Nephron progenitor cell (in vitro differentiated cells): ENCODE measurements at regions not wholly inside any gene's neighbourhood (a gene's known extent, or its start where the extent isn't known, plus 50 kb on each side); places are given as distances from the start of the nearest gene placed in this dataset.

Experiments used
- DNase-seq: peaks from one replicate; pipeline ENCODE4 v3.0.0; 2021
- H3K27ac Mint-ChIP-seq: 2 replicates; pipeline ENCODE4 v1.8.0; 2021; ENCODE audit warnings: mild to moderate bottlenecking, moderate library complexity, mixed read lengths
- H3K27me3 Mint-ChIP-seq: 2 replicates; pipeline ENCODE4 v1.8.0; 2021; ENCODE audit warnings: mild to moderate bottlenecking, low read depth, mixed read lengths; ENCODE audit not compliant: poor library complexity
- H3K36me3 Mint-ChIP-seq: 2 replicates; pipeline ENCODE4 v1.8.0; 2021; ENCODE audit warnings: low read depth, mixed read lengths
- H3K4me1 Mint-ChIP-seq: 2 replicates; pipeline ENCODE4 v1.8.0; 2021; ENCODE audit warnings: mixed read lengths
- H3K4me3 Mint-ChIP-seq: 2 replicates; pipeline ENCODE4 v1.8.0; 2021; ENCODE audit warnings: mild to moderate bottlenecking, moderate library complexity, mixed read lengths
- H3K9me3 Mint-ChIP-seq: 2 replicates; pipeline ENCODE4 v1.8.0; 2021; ENCODE audit warnings: mild to moderate bottlenecking, moderate library complexity, mixed read lengths
- CTCF ChIP-seq: fragments of 200-600 bp; sonication (generic); IDR thresholded peaks from 2 replicates; pipeline ENCODE4 v1.5.0; 2021; ENCODE audit warnings: antibody characterized with exemption

- no peaks in the 10 kb centered on the region for H3K4me1 Mint-ChIP-seq
- H3K9me3 Mint-ChIP-seq = no peaks in the 10 kb centered on the region
- H3K27me3 Mint-ChIP-seq = peaks cover 3% of the 10 kb centered on the region
- H3K4me3 Mint-ChIP-seq = no peak overlapping the region
- DNase-seq = no peak
- no peaks in the 10 kb centered on the region for H3K36me3 Mint-ChIP-seq
- TF ChIP-seq CTCF = no peak
- no peak overlapping the region for H3K27ac Mint-ChIP-seq
Observed at GRCh38 chr9:18043978-18044377, 430.0 kb upstream of the ADAMTSL1 start.

GRCh38 chr9:18045326-18045725 lies 428.6 kb upstream of the ADAMTSL1 start:
- Mint-ChIP-seq H3K27me3 (peaks cover 3% of the 10 kb centered on the region), H3K4me1 (no peaks in the 10 kb centered on the region), H3K27ac (no peak overlapping the region), H3K4me3 (no peak overlapping the region), H3K9me3 (no peaks in the 10 kb centered on the region), H3K36me3 (no peaks in the 10 kb centered on the region)
- no peak for TF ChIP-seq CTCF
- DNase-seq = no peak

- no peak for TF ChIP-seq CTCF
- H3K27me3 Mint-ChIP-seq = peaks cover 3% of the 10 kb centered on the region
- no peak overlapping the region for H3K4me3 Mint-ChIP-seq
- H3K36me3 Mint-ChIP-seq = no peaks in the 10 kb centered on the region
- H3K27ac Mint-ChIP-seq = no peak overlapping the region
- H3K9me3 Mint-ChIP-seq = no peaks in the 10 kb centered on the region
- H3K4me1 Mint-ChIP-seq = no peaks in the 10 kb centered on the region
- DNase-seq = no peak
Observed at GRCh38 chr9:18046068-18046467, 427.9 kb upstream of the ADAMTSL1 start.

GRCh38 chr9:18051638-18052037 lies 422.3 kb upstream of the ADAMTSL1 start:
- H3K36me3 Mint-ChIP-seq = no peaks in the 10 kb centered on the region
- H3K4me3 Mint-ChIP-seq = no peak overlapping the region
- DNase-seq = no peak
- TF ChIP-seq CTCF = no peak
- H3K27me3 Mint-ChIP-seq = peaks cover 3% of the 10 kb centered on the region
- no peaks in the 10 kb centered on the region for H3K9me3 Mint-ChIP-seq
- peaks cover 8% of the 10 kb centered on the region for H3K4me1 Mint-ChIP-seq
- no peak overlapping the region for H3K27ac Mint-ChIP-seq

- peaks cover 10% of the 10 kb centered on the region for H3K4me1 Mint-ChIP-seq
- no peaks in the 10 kb centered on the region for H3K36me3 Mint-ChIP-seq
- no peaks in the 10 kb centered on the region for H3K9me3 Mint-ChIP-seq
- H3K27me3 Mint-ChIP-seq = peaks cover 3% of the 10 kb centered on the region
- TF ChIP-seq CTCF = no peak
- no peak overlapping the region for H3K4me3 Mint-ChIP-seq
- DNase-seq = no peak
- H3K27ac Mint-ChIP-seq = no peak overlapping the region
Observed at GRCh38 chr9:18052060-18052459, 421.9 kb upstream of the ADAMTSL1 start.

- Mint-ChIP-seq H3K4me3 (no peak overlapping the region), H3K9me3 (no peaks in the 10 kb centered on the region), H3K36me3 (no peaks in the 10 kb centered on the region), H3K27ac (no peak overlapping the region), H3K4me1 (peaks cover 10% of the 10 kb centered on the region), H3K27me3 (no peaks in the 10 kb centered on the region)
- DNase-seq = no peak
- TF ChIP-seq CTCF = no peak
Observed at GRCh38 chr9:18056269-18056992, 417.5 kb upstream of the ADAMTSL1 start.
